ENCODE measurements at regions not wholly inside any gene's neighbourhood (a gene's known extent, or its start where the extent isn't known, plus 50 kb on each side); places are given as distances from the start of the nearest gene placed in this dataset.

DNA sequence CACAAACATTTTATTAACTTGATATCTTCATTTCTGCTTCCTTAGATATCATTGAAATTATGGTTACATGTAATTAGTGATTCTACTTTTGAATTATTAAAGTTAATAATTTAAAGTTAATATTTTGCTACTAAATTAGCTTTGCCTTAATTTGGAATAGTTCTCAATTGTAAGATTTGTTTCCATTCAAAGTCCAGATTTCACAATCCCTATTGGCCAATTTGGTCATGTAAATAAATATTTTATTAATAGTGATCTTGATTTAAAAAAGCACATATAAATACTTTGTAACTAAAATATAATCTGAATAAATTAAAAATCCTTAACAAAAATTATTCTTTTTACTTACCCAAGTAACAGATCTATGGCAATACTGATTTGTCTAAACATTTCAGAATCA lies 1558.6 kb downstream of the NCAM2 start:
- no peak for TF ChIP-seq FOXA1 (IDR thresholded peaks at IDR 0.05)
- TF ChIP-seq FOXK2 (IDR thresholded peaks at IDR 0.05), result no peak
- TF ChIP-seq SUZ12 (IDR thresholded peaks at IDR 0.05), result no peak
- TF ChIP-seq FOXM1 (IDR thresholded peaks at IDR 0.05; ENCODE audit: borderline replicate concordance), result no peak
- TF ChIP-seq ELF4 (IDR thresholded peaks at IDR 0.05), result no peak
- no peak for TF ChIP-seq NFRKB (IDR thresholded peaks at IDR 0.05)
- no peak for TF ChIP-seq TARDBP (IDR thresholded peaks at IDR 0.05)
- no peak for TF ChIP-seq HDGF (IDR thresholded peaks at IDR 0.05; ENCODE audit: borderline replicate concordance)
- no peak for TF ChIP-seq ARNT (IDR thresholded peaks at IDR 0.05)
